ENCODE measurements at regions not wholly inside any gene's neighbourhood (a gene's known extent, or its start where the extent isn't known, plus 50 kb on each side); places are given as distances from the start of the nearest gene placed in this dataset.

DNA sequence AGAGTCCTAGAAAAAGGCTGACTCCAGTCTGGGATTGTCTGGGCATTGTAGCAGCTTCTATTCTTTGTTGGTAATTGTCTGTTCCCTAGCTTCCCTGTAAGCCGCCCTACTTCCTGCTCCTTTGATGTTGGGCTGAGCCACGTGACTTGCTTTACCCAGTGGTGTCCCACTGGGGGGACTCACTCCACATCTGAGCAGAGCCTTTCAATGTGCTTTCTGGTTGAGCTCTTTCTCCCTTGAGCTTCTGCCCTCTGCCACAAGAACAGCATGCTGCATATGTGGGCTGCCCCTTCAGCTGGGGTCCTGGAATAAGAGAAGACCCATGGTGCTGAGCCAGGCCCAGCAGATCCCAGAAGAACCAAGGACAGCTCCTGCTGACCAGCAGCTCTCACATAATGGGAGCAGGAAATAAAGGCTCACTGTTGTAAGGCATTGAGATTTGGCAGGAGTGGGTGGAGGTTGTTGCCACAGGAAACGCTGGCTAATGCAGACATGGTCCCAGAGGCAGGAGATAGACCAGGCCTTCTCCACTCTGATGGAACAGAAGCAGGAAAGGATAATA is 276.3 kb upstream of the GJB5 start:
- DNase-seq (ENCODE audit: low spot score), result no peak

DNA sequence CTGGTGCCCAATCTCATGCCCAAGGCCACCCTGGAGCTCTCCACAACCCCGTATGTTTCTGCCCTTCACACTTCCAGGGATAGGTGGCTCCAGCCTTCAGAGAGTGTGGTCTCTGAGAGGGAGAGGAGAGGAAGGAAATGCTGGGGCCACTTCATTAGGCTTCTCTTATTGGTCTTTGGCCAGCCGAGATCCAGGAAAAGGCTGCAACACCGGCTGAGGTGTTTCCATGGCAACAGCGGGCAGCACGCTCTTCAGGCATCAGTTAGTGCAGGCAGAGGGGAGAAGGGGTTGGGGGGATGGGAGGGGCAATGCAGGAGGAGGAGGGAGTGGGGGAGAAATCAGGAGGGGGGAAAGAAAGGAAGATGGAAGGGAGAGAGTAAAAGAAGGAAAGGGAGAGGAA is 275.1 kb upstream of the GJB5 start:
- no peak for DNase-seq (ENCODE audit: low spot score)

DNA sequence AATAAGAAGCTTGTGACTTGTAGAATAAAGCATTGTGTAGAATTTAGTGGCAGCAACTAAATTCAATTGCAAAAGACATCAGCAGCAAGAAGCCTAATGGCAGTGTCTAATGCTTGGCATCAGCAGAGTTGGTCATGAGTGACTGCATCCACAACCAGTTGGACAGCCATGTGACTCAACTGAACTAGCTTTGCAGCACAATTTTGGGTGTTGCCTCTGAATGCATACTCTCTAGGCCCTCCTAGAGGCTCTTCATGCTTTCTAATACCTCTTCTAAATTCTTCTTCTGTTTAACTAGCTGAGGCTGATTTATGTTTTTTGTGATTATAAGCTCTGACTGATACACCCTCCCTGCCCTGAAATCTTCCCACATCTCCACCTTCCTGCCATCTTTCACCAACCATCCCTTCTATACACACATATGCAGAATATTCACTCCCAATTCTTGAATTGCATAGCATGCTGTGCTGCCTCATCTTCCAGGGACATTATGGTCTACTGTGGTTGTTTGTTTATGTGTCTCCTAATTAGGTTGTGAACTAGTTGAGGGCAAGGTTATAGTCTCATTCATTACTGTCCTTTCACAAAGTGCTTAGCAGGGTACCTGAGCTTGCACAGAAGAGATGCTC is 266.7 kb upstream of the GJB5 start:
- no peak for DNase-seq (ENCODE audit: low spot score)

DNA sequence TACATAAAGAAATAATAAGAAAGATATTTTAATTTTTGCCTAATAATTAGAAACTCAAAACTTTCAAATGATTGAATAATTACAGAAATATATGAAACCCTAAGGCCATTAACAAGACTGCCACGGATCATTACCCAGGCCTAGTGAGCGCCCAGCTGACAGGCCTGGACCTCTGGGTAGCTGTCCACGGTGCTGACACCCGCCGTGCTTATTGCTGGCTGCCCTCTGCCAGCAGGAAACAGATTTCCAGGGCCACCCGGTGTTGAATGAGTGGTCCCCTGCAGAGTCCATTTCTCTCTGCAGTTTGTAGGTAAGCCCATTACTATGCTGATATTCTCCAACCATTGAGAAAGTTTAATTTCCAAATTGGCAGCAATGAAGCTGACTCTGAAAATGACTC is 254.4 kb upstream of the GJB5 start:
- DNase-seq (ENCODE audit: low spot score), result no peak

DNA sequence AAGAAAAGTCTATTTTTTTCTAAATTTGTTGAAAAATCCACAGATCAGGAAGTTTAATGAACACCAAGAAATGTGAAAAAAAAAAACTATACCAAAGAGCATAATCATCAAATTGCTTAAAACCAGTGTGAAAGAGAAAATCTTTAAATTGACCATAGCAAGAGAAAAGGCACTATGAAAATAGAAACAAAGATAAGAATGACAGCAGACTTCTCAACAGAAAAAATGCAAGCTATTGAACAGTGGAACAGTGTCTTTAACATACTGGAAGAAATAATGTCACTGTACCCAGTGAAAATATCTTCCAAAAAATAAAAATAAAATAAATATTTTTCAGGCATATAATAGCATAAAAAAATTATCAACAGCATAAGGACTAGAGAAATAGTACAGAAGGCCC is 243.0 kb upstream of the GJB5 start:
- no peak for DNase-seq (ENCODE audit: low spot score)

DNA sequence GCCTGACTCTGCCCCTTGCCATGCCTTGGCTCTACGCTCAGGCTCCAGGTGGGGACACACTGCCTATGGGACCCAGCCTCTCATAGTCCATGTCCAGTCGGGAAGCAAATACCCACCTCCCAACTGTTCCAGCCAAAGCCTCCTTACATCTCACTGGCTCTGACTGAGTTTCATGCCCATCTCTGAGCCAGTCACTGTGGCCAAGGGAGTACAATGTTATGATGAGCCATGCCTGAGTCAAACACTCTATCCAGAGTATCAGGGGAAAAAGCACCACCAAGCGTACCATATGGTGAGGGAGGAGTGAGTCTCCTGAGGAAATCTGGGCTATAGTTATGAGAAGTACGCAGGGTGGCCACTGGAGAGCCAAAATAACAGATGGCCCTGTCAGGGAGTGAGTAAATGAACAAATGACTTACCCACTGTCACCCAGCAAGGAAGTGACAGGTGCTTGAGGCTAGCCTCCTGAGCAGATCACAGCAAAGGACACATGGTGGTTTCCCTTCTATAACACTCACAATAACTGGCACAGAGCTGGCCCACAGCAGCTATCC is 236.6 kb upstream of the GJB5 start:
- no peak for DNase-seq (ENCODE audit: low spot score)

DNA sequence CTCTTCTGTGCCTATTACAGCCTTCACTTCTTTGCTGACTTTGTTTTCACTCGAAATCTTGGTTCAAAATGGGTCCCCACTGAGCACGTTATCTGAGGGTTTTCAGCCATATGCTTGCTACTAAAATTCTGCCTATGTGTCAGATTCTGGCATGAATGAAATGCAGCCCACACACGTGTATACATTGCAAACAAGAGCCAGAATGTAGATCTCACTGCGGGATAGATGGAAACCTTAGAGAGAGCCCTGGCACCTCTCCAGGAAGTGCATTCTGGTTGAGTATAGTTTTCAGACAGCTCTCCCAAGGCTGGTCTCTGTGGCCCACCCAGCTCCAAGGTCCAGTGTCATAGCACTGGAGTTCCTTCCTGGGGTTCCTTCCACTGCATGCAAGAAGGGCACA is 234.7 kb upstream of the GJB5 start:
- DNase-seq (ENCODE audit: low spot score), result no peak

DNA sequence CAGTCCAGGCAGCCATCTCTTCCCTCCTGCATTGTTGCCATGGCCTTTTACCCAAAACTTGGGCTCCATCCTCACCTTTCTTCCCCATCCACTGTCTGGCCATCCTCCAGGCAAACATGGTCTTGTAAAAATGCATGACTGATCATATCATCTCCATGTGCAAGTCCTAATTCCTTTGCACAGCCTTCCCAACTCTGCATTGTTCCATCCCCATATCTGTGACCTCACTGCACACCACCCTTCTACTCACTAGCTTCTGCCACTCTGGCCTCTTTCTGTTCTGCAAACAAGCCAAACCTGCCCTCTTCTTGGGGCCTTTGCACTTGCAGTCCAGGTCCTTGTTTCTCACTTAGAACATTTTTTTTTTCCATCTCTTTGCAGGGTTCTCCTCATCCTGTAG is 230.1 kb upstream of the GJB5 start:
- no peak for DNase-seq (ENCODE audit: low spot score)

DNA sequence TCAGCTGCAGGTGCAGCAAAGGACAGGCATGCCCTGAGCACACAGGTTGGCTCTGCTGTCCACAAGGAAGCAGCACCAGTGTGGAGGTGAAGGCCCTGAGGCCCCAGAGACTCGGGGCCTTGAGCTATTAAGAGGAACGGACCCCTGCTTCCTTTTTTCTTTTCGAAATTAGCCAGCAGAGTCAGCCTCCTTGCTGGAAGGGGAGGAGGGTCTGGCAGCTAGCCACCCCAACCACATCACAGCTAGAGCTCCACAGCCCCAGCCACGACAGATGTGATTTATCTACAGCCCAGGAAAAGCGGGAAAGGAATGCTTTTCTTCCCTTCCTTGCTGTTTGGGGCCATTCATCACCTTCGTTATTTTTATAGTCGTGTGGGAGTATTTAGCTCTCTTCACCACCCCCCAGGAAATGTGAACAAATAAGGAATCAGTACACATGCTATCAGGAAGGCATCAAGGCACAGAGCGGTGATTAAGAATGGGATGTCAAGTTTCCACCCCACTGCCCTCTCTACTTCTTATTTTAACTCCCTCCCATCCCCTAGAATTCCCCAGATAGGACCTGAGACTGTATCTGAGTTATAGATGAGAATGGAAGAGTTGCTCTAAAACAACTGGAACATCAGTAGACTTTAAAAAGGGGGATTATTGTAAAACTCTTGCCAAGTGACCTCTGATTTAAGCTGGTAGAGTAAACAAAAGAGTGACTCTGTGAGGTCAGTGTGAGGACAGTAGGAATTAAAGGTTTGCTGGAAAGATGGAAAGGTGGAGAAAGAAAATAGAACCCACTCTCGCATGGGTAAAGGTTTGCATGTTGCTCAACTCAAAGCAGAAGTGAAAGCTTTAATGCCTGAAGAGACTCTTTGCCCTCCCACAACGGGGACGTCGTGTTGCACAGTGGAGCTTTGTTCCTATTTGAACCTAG is 224.7 kb upstream of the GJB5 start:
- DNase-seq (ENCODE audit: low spot score), result no peak

DNA sequence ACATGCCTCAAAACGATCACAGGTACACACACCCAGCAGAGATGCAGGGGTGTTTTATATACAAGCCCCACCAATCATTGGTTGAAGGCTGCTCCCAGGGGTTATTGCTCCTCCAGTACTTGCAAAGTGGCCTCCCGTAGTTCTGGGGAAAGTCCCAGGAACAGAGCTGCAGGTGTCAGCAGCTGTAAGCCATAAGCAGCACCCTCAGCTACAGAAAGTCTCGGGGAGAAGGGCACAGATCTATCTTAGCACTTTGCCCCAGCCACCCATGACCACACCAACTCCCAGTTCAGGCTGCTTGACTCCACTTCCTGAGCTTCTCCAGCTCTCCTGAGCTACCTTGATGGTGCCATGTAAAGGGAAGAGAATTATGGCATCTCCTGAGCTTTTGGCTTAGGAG is 222.7 kb upstream of the GJB5 start:
- no peak for DNase-seq (ENCODE audit: low spot score)

DNA sequence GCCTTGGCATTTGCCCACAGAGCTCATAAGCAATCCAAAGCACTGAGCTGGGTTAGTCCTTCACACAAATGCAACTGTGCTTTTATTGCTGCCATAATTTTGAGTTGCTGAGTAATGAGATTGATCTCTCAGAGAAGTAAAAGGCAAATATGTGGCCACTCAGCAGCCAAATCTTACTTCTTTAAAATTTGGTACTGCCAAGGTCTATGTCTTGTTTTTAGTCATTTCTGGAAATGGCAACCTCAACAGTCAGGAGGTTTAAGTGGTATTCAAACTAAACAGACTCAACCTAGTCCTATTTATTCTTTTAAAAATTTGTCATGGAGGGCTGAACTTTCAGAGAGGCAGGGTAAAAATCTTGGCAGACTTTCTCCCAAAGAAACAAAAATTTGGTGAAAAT is 216.4 kb upstream of the GJB5 start:
- DNase-seq (ENCODE audit: low spot score), result no peak

DNA sequence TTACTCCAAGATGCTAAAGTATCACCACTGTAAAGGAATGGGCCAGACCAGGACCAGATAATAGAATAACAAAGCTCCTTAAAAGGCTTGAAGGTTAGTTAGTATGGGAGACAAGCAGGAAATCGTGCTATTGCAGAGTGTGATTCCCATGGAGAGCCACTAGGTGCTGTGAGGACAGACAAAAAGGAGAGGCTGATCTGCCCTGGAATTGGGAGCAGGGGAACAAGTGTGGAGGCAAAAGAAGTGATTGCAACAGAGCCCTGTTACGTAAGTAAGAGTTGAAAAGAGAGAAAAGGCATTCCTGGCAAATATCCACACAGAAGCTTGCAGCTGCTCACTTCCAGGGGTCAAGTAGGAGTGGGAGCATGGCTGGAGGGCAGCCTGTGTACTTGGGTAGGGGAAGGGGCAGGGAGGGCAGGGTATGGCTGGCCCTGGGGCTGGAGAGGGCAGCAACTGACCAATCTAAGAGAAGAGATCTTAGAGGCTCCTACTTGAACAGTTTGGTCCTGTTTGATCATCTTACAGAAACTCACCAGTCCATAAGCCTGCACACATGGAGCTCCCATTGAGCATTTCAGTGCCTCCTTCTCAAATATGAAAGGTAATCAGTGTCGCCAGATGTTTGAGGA is 207.7 kb upstream of the GJB5 start:
- DNase-seq (ENCODE audit: low spot score), result no peak

DNA sequence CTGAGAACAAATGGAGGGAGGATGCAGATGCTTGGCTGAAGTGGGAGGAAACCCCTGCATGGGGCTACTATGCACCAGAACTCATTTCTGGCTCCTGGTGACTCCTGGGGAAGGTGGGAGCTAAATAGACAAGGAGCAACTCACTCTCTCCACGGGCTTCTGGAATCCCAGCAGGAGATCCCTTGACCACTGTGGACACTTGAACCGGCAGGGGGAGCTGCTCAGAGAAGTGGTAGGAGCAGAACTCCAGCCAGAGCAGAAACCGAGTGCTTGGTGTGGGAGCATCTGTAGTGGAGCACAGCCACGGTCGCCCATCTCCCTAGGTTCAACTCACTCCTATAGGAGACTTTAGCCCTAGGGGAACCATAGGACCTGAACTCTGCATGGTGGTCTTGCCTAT is 205.6 kb upstream of the GJB5 start:
- no peak for DNase-seq (ENCODE audit: low spot score)

DNA sequence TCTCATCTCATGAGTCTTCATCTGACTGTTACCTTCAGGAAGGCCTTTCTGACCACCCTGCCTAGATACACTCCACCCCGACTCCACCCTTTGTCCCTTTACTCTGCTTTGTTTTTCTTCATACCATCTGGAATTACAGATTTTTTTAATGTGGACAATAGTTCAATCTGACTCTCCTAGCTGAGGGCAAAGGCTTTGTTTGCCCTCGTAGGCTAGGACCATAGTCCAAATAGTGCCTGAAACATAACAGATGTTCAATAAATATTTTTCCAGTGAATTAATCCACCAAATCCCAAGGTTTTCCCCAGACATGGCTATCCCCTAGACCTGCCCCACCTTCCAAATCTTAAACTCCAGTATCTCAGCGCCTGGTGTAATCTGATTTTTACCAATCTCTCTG is 176.5 kb upstream of the GJB5 start:
- DNase-seq (ENCODE audit: low spot score), result no peak

DNA sequence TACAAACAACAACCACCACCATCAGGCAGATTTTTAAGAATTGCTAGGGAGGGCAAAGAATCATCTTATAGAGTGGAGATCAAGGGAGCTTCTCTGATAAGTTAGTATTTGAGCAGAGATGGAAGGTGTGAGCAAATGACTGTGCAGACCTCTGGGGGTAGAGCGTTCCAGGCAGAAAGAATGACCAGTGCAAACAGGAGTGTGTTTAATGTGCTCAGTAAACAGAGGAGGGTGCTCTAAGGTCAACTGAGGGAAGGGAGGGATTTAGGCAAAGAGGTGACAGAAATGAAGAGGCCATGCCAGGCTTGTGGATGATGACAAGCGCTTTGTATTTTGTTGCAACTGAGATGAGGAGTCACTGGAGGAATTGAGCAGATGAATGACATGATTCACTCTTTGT is 172.5 kb upstream of the GJB5 start:
- DNase-seq (ENCODE audit: low spot score), result no peak

DNA sequence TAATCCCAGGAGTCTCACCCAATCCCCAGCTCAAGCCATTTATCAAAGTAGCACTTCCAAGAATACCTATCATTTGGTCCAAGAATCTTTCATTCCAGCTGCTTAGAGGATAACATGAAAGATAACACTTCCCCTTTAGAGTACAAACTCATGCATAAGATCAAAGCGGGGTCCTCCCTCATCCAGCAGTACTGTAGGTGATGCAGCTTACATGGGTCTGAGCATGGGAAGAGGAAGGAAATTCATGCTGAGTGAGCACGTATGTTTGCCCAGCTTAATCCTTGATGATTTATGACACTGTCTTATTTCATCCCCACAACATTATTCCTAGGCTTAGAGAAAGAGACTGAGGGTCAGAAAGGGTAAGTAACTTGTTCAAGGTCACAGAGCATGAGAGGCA is 167.1 kb upstream of the GJB5 start:
- DNase-seq (ENCODE audit: low spot score), result no peak

DNA sequence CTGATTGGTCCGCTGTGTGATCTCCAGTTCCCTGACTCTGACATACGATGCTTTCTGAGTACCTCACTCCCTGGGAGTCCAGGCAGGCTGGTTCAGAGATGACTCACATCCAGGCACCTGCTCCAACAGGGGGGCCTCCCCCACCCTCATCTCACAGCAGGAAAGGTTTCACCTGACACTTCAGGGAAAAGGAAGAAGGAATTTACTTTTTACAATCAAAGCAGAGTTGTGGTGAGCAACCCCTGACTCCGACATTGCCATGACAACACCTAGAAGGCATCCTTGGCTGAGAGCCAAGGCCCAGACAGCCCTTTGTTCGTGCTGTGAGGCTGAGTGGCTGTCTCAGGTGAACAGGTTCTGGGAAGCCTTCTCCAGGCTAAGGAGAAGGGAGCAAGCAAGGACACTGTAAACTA is 164.6 kb upstream of the GJB5 start:
- no peak for DNase-seq (ENCODE audit: low spot score)

DNA sequence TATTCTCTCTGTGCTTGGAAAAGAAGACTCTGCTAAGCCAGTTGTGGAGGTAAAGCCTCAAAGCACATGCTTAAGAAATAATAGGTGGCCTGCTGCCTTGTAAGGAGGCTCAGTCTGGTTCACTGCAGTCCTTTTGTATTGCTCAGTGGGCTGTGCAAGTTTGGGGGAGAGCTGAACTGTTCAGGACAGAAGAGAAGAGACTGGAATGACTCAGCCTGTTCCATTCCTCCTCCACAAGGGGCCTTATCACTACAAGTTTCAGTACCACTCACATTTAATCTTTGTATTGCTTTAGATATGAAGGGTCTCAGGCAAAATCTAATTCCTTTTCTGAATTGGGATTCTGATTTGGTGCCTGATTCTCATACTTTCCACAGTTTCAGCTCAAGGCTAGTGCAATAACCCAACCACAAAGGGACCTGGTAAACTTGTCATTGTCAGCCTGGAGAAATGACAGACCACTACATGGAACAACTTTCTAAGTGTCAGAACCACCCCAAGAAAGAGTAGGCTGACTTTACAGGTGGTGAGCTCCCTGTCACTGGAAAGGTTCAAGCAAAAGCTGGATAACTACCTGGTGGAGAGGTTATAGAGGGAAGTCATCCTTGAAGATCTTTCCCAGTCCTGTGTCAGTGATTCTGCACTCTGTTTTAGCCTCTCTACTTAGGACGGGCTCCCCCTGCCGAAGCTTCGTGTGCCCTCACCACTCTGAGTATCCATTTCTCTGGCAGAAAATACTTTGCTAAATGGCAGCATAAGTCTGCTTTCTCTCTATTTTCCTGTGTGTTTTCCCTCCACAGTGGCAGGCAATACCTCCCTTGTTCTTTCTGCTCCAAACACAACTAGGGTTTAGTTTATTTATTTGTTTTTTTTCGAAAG is 162.9 kb upstream of the GJB5 start:
- no peak for DNase-seq (ENCODE audit: low spot score)

DNA sequence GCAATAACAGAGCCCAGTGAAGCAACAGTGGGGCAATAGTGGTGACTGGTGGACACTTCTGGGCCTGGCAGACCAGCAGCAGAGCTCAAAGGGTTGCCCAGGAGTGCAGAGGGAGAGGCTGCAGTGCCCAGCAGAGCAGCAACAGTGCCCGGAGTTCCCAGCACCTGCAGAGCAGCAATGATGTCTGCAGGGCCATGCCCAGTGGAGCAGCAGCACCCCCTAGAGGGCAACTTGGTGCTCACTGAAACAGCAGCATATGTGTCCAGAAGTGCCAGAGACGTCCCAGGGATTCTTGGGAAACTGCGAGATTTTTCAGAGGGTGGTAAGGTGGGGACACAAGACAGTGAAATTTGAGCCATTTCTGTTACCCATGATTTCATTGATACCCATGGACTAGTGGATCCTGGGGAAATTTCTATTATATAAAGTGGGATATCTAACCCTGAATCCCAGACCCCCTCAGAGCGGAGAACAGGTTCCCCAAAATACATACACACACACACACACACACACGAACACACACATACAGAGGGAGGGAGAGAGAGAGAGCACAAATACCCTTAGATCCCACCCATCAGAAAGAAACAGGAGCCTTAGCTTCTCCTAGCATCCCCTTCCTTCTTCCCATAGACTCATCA is 156.9 kb upstream of the GJB5 start:
- peak; percentile 36 for DNase-seq (ENCODE audit: low spot score)

DNA sequence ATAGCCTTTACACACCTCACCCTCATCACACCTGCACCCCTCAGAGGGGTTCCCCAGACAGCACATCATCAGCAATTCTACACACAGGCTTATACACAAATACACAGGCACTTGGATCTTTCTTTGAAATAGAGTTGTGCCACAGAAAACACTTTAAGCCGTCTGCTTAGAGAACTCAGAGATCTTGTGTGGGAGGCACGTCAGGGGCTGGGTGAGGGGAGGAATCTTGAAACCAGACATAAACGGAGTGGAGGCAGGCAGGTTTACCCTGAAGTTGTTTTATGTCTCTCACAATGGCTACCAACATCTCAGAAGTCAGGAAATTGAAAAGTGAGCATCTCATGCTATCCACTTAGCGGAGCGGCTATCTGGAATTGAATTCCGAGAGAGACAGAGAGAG is 151.9 kb upstream of the GJB5 start:
- no peak for DNase-seq (ENCODE audit: low spot score)

DNA sequence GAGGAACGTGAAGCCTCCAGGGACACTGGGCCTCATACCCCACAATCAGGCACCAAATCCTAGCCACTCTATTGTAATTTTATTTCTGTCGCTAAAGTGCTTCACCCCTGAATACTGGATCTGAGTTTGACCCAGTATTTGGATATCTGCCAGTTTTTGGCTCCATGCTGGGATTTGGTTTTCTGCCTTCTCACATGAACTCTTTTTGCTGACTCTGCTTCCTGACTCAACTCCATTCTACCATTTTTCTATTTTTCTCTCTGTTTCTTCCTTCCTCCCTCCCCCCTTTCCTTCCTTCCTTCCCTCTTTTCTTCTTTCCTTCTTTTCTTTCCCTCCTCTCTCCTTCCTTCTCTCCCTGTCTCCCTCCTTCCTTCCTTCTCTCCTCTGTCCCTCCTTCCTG is 151.3 kb upstream of the GJB5 start:
- DNase-seq (ENCODE audit: low spot score), result no peak
